ENCODE measurements at regions not wholly inside any gene's neighbourhood (a gene's known extent, or its start where the extent isn't known, plus 50 kb on each side); places are given as distances from the start of the nearest gene placed in this dataset.

DNA sequence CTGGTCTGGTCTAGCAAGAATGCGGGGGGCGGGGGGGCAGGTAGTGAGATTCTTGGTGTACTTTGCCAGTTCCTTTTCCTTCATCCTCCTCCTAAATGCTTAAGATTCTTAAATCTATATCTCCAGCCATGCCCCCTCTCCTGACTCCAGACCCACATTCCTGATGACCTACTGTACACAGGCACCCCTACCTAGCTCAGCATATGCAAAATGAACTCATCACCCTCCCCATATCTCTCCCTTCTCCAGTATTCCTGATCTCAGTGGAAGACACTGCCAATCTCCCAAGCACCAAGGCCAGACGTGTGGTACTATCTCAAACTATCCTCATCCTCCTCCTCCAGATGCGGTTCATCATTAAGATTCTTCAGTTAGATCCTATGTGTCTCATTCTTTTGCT lies 215.8 kb downstream of the SPTSSA start:
- no peak for TF ChIP-seq CTCF (IDR thresholded peaks at IDR 0.05; ENCODE audit: extremely low read depth in 1 of 2, insufficient read depth in 1 of 2, low read depth in 1 of 2, low read length in 2 of 2)
- no peak for TF ChIP-seq POLR2A (IDR thresholded peaks at IDR 0.05; ENCODE audit: low read depth, low read length)
- no peak for TF ChIP-seq MAX (IDR thresholded peaks at IDR 0.05; ENCODE audit: insufficient read depth, insufficient read length)
- no peak for TF ChIP-seq EZH2 (IDR thresholded peaks at IDR 0.05; ENCODE audit: borderline replicate concordance, low read depth, low read length, severe bottlenecking)

All from endothelial cell of umbilical vein (primary cell).